ENCODE measurements at regions not wholly inside any gene's neighbourhood (a gene's known extent, or its start where the extent isn't known, plus 50 kb on each side); places are given as distances from the start of the nearest gene placed in this dataset.
"Not testable (repeated sequence)": the region's sequence is repeated elsewhere in the genome, so short reads cannot be mapped to it uniquely, and the experiment has no call there.

DNA sequence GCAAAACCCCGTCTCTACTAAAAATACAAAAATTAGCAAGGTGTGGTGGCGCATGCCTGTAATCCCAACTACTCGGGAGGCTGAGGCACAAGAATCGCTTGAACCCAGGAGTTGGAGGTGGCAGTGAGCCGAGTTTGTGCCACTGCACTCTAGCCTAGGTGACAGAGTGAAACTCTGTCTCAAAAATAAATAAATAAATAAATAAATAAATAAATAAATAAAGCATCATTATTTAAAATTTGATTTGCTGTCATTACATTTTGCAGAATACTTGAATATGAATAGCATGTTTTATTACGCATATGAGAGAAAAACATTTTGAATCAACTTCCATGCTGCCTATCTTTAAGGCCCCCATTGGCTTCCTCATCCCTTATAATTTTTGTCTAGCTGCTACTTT lies 53.4 kb upstream of the MED14 start:
- not testable (repeated sequence) for H3K36me3 Mint-ChIP-seq (ENCODE audit: low read depth); H3K9me3 Mint-ChIP-seq; H3K4me1 Mint-ChIP-seq (ENCODE audit: low read depth); H3K27ac Mint-ChIP-seq; H3K27me3 Mint-ChIP-seq; H3K4me3 Mint-ChIP-seq

DNA sequence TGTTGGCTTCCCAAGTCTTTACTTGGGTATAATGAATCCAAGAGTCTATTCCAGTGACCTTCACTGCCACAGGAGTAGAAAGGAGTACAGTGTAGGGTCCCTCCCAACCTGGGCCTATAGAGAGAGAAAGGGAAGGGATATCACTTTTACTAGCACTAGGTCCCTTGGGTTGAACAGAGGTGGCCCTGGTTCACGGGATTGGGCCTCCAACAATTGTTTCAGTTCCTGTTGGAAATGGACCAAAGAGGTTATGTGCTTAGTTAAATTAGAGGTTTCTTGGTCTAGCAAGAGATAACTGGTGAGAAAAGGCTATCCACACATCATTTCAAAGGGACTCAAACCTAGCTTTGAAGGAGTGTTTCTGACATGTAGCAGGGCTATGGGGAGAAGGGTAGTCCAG lies 57.1 kb upstream of the MED14 start:
- peaks cover 4% of the 10 kb centered on the region for H3K27me3 Mint-ChIP-seq
- no peak overlapping the region for H3K27ac Mint-ChIP-seq
- no peak overlapping the region for H3K4me3 Mint-ChIP-seq
- no peaks in the 10 kb centered on the region for H3K4me1 Mint-ChIP-seq (ENCODE audit: low read depth)
- H3K9me3 Mint-ChIP-seq = no peaks in the 10 kb centered on the region
- H3K36me3 Mint-ChIP-seq (ENCODE audit: low read depth) = no peaks in the 10 kb centered on the region

DNA sequence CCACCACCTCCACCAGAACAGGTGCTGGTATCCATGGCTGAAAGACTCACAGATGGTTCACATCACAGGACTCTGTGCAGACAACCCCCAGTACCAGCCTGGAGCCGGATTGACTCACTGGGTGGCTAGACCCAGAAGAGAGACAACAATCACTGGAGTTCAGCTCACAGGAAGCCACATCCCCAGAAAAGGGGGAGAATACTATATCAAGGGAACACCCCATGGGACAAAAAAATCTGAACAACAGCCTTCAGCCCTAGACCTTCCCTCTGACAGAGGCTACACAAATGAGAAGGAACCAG lies 59.4 kb upstream of the MED14 start:
- not testable (repeated sequence) for H3K9me3 Mint-ChIP-seq; H3K27ac Mint-ChIP-seq; H3K4me3 Mint-ChIP-seq; H3K27me3 Mint-ChIP-seq; H3K36me3 Mint-ChIP-seq (ENCODE audit: low read depth); H3K4me1 Mint-ChIP-seq (ENCODE audit: low read depth)

DNA sequence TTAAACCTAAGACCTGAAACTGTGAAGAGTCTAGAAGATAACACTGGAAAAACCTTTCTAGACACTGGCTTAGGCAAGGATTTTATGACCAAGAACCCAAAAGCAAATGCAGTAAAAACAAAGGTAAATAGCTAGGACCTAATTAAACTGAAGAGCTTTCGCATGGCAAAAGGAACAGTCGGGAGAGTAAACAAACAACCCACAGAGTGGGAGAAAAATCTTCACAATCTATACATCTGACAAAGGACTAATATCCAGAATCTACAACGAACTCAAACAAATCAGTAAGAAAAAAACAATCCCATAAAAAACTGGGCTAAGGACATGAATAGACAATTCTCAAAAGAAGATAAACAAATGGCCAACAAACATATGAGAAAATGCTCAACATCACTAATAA lies 64.4 kb upstream of the MED14 start:
- not testable (repeated sequence) for H3K9me3 Mint-ChIP-seq; H3K4me1 Mint-ChIP-seq (ENCODE audit: low read depth); H3K4me3 Mint-ChIP-seq; H3K27me3 Mint-ChIP-seq; H3K27ac Mint-ChIP-seq; H3K36me3 Mint-ChIP-seq (ENCODE audit: low read depth)

DNA sequence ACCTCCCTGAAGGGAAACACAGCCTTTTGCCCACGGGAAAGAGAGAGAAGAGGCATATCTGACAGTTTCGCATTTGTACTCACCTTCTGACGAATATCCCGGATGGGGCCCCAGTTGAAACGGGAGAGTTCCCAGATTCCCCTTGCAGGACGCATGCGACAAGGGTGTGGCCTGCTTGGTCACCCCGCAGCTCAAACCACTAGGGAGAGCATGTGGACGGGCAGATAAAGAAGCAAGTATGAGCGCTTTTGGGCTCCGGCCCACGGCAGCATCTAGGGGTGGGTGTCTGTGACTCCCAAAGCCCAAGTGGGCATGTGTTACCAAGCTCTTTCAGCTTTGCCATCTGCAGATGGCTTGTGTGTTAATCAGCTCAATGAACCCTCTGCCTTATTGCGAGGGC lies 70.1 kb upstream of the MED14 start:
- no peak overlapping the region for H3K4me3 Mint-ChIP-seq
- H3K27me3 Mint-ChIP-seq = no peaks in the 10 kb centered on the region
- H3K27ac Mint-ChIP-seq = no peak overlapping the region
- no peaks in the 10 kb centered on the region for H3K36me3 Mint-ChIP-seq (ENCODE audit: low read depth)
- H3K9me3 Mint-ChIP-seq = no peaks in the 10 kb centered on the region
- no peaks in the 10 kb centered on the region for H3K4me1 Mint-ChIP-seq (ENCODE audit: low read depth)

DNA sequence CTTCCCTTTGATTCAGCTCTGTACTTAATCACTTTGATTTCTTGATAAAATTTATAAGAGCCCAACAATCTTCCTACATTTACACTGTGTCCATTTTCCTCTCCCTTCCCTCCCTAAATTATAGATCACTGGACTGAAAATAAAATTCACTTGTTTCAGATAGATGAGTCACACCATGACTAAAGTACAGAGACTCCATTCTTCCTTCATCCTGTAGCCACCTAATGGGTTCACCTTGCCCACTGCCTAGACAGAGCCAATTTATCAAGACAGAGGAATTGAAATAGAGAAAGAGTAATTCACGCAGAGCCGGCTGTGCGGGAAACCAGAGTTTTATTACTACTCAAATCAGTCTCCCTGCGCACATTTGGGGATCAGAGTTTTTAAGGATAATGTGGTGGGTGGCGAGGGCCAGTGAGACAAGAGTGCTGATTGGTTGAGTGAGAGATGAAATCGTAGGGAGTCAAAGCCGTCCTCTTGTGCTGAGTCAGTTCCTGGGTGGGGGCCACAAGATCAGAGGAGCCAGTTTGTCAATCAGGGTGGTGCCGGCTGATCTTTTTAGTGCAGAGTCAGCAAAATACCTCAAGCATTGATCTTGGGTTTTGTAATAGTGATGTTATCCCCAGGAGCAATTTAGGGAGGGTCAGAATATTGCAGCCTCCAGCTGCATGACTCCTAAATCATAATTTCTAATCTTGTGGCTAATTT lies 71.3 kb upstream of the MED14 start:
- H3K4me1 Mint-ChIP-seq (ENCODE audit: low read depth) = no peaks in the 10 kb centered on the region
- H3K27me3 Mint-ChIP-seq = no peaks in the 10 kb centered on the region
- H3K4me3 Mint-ChIP-seq = no peak overlapping the region

DNA sequence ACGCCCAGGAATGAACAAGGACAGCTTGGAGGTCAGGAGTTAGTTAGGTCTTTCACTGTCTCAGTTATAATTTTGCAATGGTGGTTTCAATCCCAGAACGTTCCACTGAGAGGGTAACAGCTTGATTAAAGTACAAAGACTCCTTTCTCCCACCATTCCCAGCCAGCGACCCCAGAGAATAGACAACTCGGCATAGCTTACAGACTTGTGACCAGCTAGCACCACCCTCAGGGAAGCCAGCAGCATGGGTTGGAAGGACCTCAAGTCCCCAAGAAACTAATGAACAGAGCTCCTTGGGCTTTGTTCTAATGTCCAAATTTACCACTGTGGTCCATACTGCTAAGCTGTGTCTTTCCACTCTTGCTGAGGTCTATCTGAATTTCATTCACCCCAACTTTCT lies 72.0 kb upstream of the MED14 start:
- Mint-ChIP-seq H3K9me3 (no peaks in the 10 kb centered on the region), H3K27me3 (no peaks in the 10 kb centered on the region), H3K4me1 (ENCODE audit: low read depth) (no peaks in the 10 kb centered on the region), H3K27ac (no peak overlapping the region), H3K4me3 (no peak overlapping the region), H3K36me3 (ENCODE audit: low read depth) (no peaks in the 10 kb centered on the region)

More for the DNA sequence above, 71.3 kb upstream of the MED14 start:
- no peaks in the 10 kb centered on the region for H3K36me3 Mint-ChIP-seq (ENCODE audit: low read depth)
- no peaks in the 10 kb centered on the region for H3K9me3 Mint-ChIP-seq
- no peak overlapping the region for H3K27ac Mint-ChIP-seq

DNA sequence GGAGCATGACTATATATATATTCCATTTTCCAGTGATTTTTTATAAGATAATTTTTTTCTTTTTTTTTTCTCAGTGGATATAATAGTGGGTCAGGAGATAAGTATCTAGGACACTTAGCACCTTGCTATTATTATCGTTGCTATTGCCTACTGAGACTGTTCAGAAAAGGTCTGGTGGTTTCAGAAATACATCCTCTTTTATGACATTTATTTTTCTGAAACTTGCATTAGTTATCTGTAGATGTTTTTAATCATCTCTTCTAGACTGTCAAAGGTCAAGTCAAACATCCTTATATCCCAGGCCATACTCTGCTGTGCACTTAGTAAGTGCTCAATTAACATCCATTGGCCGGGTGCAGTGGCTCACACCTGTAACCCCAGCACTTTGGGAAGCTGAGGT lies 72.9 kb upstream of the MED14 start:
- Mint-ChIP-seq H3K27ac (no peak overlapping the region), H3K36me3 (ENCODE audit: low read depth) (no peaks in the 10 kb centered on the region), H3K4me3 (no peak overlapping the region), H3K27me3 (no peaks in the 10 kb centered on the region), H3K9me3 (no peaks in the 10 kb centered on the region), H3K4me1 (ENCODE audit: low read depth) (no peaks in the 10 kb centered on the region)

DNA sequence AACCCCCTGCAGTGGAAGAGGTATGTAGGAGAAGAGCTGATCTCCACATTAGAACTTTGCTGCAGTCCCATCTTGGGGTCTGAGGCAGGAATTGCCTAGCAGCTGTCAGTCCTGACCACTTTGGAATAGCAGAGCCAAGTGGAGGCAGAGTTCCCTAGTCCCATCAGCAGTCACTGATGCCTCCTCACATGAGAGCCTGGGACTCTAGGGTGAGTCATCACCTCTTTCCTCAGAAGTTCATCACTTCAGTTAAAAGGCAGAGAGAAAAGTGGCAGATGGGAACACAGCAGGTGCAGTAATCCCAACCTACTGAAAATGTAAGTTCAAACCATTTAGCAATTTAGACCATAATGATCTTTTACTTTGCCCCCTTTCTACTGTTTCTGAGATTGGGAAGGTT lies 73.9 kb upstream of the MED14 start:
- Mint-ChIP-seq H3K27me3 (no peaks in the 10 kb centered on the region), H3K27ac (no peak overlapping the region), H3K4me3 (no peak overlapping the region), H3K36me3 (ENCODE audit: low read depth) (no peaks in the 10 kb centered on the region), H3K4me1 (ENCODE audit: low read depth) (no peaks in the 10 kb centered on the region), H3K9me3 (no peaks in the 10 kb centered on the region)

DNA sequence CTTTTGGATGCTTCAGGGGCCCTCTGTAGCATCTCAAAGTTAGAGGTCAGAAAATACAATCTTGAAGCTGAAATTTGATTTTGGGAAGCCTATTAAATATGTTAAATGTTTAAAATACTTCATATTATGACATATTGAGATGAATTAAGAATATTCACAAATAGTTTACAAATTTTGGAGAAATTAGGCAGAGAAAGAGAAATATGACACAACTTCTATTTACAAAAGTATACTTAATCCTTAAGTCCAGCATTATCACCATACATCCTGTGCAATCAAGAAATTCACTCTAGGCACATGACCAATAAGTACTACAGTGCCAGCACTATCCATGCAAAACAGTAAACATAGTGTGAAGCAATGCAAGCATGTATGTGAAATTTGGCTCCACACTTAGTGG lies 79.7 kb upstream of the MED14 start:
- not testable (repeated sequence) for H3K36me3 Mint-ChIP-seq (ENCODE audit: low read depth); H3K9me3 Mint-ChIP-seq; H3K27ac Mint-ChIP-seq; H3K4me1 Mint-ChIP-seq (ENCODE audit: low read depth); H3K27me3 Mint-ChIP-seq; H3K4me3 Mint-ChIP-seq

DNA sequence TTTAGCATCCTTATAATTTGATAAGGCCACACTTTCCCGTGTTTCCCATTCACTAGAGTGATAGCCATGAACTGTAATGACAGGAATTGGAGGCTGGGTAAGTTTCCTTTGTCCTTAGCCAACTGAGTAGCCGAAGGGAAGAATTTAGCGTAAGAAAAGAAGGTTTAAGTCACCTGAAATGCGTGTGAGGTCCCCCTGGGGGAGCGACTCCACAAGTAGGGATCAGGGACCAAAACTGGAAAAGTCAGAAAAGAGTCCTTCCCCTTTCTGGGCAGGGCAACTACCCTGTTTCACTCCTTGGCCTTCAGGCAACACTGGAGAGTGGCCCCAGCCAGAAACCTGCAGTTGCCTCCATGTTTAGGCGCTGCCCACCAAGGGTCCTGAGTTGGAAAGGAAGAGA lies 81.6 kb upstream of the MED14 start:
- H3K36me3 Mint-ChIP-seq (ENCODE audit: low read depth) = no peaks in the 10 kb centered on the region
- no peaks in the 10 kb centered on the region for H3K9me3 Mint-ChIP-seq
- no peaks in the 10 kb centered on the region for H3K4me1 Mint-ChIP-seq (ENCODE audit: low read depth)
- H3K4me3 Mint-ChIP-seq = no peak overlapping the region
- H3K27ac Mint-ChIP-seq = no peak overlapping the region
- no peaks in the 10 kb centered on the region for H3K27me3 Mint-ChIP-seq

DNA sequence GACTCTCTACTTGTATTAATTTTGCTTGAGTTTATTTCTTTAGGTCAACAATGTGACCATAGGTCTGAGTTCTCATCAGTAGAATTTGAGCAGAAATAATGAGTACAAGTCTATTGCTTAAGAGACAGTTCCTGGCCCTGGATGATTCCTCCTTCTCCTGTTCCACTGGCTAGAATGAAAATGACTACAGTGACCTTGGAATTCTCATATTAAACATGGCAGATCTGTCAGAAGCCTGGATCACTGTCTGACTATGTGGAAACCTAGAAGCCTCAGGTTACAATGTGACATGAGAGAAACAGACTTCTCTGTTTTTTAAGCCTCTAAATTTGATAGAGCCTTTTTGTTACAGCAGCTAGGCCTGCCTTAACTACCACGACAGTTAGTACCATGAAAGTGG lies 82.9 kb upstream of the MED14 start:
- Mint-ChIP-seq H3K36me3 (ENCODE audit: low read depth) (no peaks in the 10 kb centered on the region), H3K27me3 (no peaks in the 10 kb centered on the region), H3K9me3 (no peaks in the 10 kb centered on the region), H3K27ac (no peak overlapping the region), H3K4me1 (ENCODE audit: low read depth) (no peaks in the 10 kb centered on the region), H3K4me3 (no peak overlapping the region)

DNA sequence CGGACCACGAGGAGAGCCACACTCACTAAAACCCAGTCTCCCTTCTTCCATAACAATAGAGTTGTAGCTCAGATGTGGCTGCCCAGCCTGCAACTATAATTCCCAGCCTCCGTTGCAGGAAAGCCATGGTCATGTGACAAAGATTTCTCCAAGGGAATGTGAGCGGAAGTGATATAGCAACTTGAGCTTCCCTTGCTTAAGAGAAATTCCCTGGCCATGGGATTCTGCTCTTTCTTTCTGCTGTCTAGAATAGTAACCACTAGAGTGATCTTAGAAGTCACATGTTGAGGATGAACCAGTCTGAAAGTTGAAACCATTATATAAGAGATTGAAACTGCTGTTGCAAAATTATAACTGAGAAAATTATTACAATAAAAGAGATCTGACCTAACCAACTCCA lies 86.4 kb upstream of the MED14 start:
- no peak overlapping the region for H3K4me3 Mint-ChIP-seq
- no peaks in the 10 kb centered on the region for H3K36me3 Mint-ChIP-seq (ENCODE audit: low read depth)
- no peak overlapping the region for H3K27ac Mint-ChIP-seq
- no peaks in the 10 kb centered on the region for H3K27me3 Mint-ChIP-seq
- H3K4me1 Mint-ChIP-seq (ENCODE audit: low read depth) = no peaks in the 10 kb centered on the region
- H3K9me3 Mint-ChIP-seq = no peaks in the 10 kb centered on the region

DNA sequence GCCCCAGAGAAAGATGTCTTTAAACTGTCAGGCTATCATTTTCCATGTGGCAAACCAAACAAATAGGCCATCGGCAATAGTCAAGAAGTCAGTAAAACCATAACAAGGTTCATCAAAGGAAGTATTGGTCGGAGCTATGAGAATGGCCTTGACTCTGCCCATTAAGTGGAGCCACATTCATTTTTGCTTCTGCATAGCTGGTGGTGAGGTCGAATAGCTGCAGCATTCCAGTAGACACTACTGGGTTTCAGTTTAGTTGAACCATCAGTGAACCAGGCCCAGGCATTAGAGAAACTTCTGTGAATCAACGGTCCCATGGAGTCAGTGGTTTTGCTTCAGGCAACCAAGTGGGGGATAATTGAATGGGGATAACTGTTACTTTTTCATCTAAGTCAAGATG lies 92.0 kb upstream of the MED14 start:
- Mint-ChIP-seq H3K9me3 (no peaks in the 10 kb centered on the region), H3K36me3 (ENCODE audit: low read depth) (no peaks in the 10 kb centered on the region), H3K4me3 (no peak overlapping the region), H3K27ac (no peak overlapping the region), H3K4me1 (ENCODE audit: low read depth) (no peaks in the 10 kb centered on the region), H3K27me3 (no peaks in the 10 kb centered on the region)

DNA sequence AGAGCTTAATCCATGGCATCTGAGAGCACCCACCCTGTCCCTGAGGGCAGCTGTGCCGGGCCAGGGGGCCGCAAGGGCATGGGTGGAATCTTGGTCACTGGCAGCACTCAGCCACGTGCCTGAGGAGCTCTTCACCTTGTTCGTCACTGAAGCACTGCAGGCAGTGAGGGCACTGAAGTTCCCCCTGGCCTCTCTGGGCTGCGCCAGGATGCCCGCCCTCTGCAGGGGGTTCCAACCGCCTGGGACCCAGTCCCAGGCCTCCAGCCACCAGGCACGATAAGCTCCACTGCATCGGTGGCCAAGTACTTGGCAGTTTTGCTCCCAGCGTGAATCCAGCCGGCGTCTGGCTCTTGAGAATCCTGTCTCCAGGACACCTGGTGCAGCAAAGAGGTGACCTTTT lies 96.4 kb upstream of the MED14 start:
- H3K27ac Mint-ChIP-seq = no peak overlapping the region
- no peaks in the 10 kb centered on the region for H3K4me1 Mint-ChIP-seq (ENCODE audit: low read depth)
- H3K36me3 Mint-ChIP-seq (ENCODE audit: low read depth) = no peaks in the 10 kb centered on the region
- H3K9me3 Mint-ChIP-seq = no peaks in the 10 kb centered on the region
- H3K27me3 Mint-ChIP-seq = no peaks in the 10 kb centered on the region
- no peak overlapping the region for H3K4me3 Mint-ChIP-seq

DNA sequence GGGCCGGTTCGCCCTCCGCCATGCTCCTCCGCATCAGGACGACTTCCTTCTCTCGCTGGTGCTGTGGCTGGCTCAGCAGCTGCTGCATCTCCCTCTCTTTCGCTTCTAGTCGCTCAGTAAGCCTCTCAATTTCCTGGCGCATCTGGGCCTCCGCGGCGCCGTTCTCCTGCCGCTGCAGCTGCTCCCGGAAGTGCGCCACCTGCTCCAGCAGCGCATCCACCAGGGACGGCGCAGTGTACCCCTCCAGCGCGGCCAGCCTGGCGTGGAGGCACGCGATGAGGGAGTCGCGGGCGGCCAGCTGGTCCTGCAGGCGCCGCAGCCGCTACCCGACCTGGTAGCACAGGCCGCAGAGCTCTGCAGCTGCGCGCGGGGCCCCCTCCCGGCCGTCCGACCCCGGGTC lies 97.4 kb upstream of the MED14 start:
- Mint-ChIP-seq H3K4me1 (ENCODE audit: low read depth) (no peaks in the 10 kb centered on the region), H3K27me3 (no peaks in the 10 kb centered on the region)

DNA sequence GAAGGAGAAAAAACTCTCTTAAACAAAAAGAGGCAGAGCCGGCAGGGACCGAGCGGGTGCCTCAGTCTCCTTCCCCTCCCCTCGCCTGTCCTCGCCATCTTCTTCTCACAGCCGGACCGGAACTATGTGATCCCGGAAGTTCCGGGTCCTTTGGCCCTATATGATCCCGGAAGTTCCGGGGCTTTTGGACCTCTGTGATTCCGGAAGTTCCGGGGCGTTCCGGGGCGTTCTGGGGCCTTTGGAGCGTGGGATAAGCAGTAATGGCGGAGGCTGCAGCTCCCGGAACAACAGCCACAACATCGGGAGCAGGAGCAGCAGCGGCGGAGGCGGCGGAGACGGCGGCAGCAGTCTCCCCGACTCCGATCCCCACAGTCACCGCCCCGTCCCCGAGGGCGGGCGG lies 98.9 kb upstream of the MED14 start:
- Mint-ChIP-seq H3K4me1 (ENCODE audit: low read depth) (no peaks in the 10 kb centered on the region), H3K27me3 (no peaks in the 10 kb centered on the region), H3K9me3 (no peaks in the 10 kb centered on the region), H3K27ac (no peak overlapping the region), H3K4me3 (no peak overlapping the region), H3K36me3 (ENCODE audit: low read depth) (no peaks in the 10 kb centered on the region)

More for the DNA sequence above, 97.4 kb upstream of the MED14 start:
- H3K9me3 Mint-ChIP-seq = no peaks in the 10 kb centered on the region
- no peak overlapping the region for H3K27ac Mint-ChIP-seq
- no peak overlapping the region for H3K4me3 Mint-ChIP-seq
- no peaks in the 10 kb centered on the region for H3K36me3 Mint-ChIP-seq (ENCODE audit: low read depth)
